Left ventricle myocardium superior (tissue), 1 donor: ENCODE measurements at regions not wholly inside any gene's neighbourhood (a gene's known extent, or its start where the extent isn't known, plus 50 kb on each side); places are given as distances from the start of the nearest gene placed in this dataset.
"Not testable (repeated sequence)": the region's sequence is repeated elsewhere in the genome, so short reads cannot be mapped to it uniquely, and the experiment has no call there.

Experiments
- ATAC-seq: fragments of 200-7000 bp; cut with Tn5 transposase; one replicate; pipeline ENCODE4 v1.9.1; 2020; ENCODE audit warnings: mild to moderate bottlenecking, moderate library complexity
- DNase-seq: peaks from one replicate; pipeline ENCODE4 v3.0.0-alpha.2; 2020
- intact Hi-C: fragments of 100-400 bp; cut with micrococcal nuclease; formaldehyde crosslinking; loops from one replicate; pipeline ENCODE4 v1.11.0; 2022
- donor health status: DM: no; HTN: yes; CAD: no; lungs with severe emphysema.

GRCh38 chrX:143231492-143231891, 205.8 kb downstream of the SPANXN4 start:
- ATAC-seq (no peak), DNase-seq (no peak)
- intact Hi-C loops, result no loop called here

- DNase-seq, ATAC-seq, intact Hi-C loops: not testable (repeated sequence)
These were observed 202.9 kb downstream of the SPANXN4 start for GRCh38 chrX:143228600-143228999.

DNA sequence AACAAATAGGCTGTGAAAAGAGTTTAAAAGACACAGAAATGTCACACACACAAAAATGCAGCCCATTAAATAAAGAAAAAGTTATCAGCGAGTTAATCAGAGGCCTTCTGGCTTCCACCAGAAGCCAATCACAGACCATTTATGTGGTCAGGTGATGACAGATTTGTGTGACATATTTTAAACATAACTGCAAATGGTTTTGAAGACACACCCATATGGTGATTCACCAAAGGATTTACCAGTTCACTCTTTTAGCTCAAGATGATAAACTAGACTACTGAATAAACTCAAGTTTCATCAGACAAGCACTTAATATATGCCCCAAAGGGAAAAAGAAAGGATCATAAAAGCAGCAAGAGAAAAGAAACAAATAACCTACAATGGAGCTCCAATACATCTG, 181.2 kb downstream of the SPANXN4 start:
- intact Hi-C loops, result no loop called here
- no peak for DNase-seq
- ATAC-seq, result no peak

GRCh38 chrX:143171703-143172102, 146.0 kb downstream of the SPANXN4 start:
- DNase-seq (no peak), ATAC-seq (no peak)
- intact Hi-C loops, result no loop called here

GRCh38 chrX:143165778-143166177, 140.1 kb downstream of the SPANXN4 start:
- DNase-seq, result no peak
- intact Hi-C loops, result no loop called here

GRCh38 chrX:143139681-143140080, 114.0 kb downstream of the SPANXN4 start:
- ATAC-seq (no peak), DNase-seq (no peak)
- intact Hi-C loops, result no loop called here

More at GRCh38 chrX:143165778-143166177, 140.1 kb downstream of the SPANXN4 start:
- ATAC-seq, result no peak

DNA sequence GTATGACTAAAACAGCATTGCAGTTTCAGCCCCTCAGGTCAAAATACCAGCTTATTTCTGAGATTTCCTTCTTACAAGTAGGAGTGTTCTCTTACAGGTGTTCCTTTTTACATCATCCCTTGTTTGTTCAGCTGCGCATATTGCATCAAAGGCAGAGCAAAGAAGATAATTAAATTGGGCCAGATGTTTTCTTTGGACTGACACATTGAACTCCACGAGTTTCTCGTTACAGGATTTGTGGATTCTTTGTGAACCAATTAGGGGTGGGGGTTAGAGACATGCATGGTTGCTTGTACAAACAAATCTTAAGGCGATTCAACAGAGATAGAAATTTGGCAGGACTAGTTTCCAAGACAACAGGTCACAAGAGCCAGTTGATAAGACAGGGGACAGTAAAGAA, 95.7 kb downstream of the SPANXN4 start:
- DNase-seq, result no peak
- no peak for ATAC-seq
- intact Hi-C loops, result no loop called here

- DNase-seq (no peak), ATAC-seq (no peak)
- intact Hi-C loops, result no loop called here
These were observed 89.7 kb downstream of the SPANXN4 start for GRCh38 chrX:143115466-143115865.

GRCh38 chrX:143095816-143096215, 70.1 kb downstream of the SPANXN4 start:
- intact Hi-C loops, result no loop called here
- DNase-seq, result no peak
- ATAC-seq, result no peak

GRCh38 chrX:143095321-143095720, 69.6 kb downstream of the SPANXN4 start:
- ATAC-seq (no peak), DNase-seq (no peak)
- intact Hi-C loops, result no loop called here

GRCh38 chrX:143094417-143095023, 68.8 kb downstream of the SPANXN4 start:
- no peak for DNase-seq
- intact Hi-C loops, result no loop called here
- ATAC-seq, result no peak
